A204.1 (cell line): ENCODE measurements at regions not wholly inside any gene's neighbourhood (a gene's known extent, or its start where the extent isn't known, plus 50 kb on each side); places are given as distances from the start of the nearest gene placed in this dataset.
"Not testable (repeated sequence)": the region's sequence is repeated elsewhere in the genome, so short reads cannot be mapped to it uniquely, and the experiment has no call there.

Experiments used
- FAIRE-seq: peaks from 2 replicates; lab custom pipeline; 2012; peaks lifted over from hg19 to GRCh38; lab: Jason Lieb, UNC

DNA sequence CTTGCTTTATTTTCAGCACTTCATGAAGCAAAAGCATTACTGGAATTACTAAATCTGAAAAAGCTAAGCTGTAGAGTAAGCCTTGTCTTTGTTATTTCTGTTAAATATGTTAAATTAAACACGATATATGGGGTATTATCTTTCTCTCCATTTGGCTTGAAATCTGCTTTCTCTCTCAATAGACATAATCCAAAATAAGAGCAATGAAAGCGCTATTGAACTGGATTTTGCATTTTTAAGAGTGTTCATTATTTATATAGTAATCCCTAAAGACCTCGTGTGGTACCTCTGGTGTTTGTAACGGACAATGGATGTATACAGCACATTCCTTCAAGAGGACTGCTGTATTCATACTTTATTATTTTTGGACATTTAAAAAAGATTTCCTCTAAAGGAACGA, 91.5 kb upstream of the KCNE2 start:
- no peak for FAIRE-seq

DNA sequence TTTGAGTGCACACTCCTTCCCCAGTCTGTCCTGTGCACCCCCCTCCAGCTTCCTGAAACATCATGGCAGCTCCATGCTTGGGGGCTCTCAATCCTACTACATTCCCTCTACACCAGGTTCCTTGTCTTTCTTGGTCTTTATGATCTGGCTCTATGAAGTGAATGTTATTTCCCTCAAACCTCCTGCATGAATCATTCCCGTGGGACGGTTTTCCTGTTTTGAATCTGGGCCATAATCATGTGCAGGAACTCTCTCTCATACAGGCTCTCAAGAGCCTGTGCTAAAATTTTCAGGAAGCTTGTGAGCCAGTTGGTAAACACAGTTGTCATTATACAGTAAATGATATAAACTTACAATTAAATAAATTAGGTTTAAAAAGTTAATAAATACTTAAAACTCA, 89.8 kb upstream of the KCNE2 start:
- FAIRE-seq = no peak

DNA sequence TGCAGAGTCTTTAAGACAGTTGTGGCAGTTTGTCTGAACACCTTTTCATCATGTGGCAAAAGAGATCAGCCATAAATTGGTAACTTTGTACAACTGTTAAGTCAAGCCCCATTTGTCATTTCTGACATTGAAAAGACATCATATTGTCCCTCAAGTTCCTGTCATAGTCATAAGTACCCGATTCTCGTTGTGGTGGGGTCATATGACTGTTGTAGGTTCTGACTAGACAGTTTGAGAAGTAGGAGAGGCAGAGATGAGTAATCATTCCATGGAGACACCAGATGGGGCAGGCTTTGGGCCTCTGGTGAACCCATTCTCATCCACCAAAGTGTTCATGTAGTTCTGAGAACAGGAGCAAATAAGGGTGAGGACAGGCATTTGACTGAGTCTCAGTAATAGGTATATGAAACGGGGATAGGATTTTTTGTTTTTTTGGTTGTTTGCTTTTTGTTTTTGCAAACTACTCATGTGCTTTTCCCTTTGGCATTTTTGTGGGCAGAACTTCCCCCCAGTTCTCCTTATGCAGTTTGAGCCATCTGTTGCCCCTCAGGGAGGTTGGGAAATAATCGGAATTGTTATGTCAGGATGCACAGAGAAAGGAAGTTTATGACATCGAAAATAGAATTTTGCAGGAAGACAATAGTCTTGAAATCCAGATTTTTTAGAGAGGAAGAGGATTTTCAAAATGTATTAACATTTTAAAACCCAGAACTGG, 86.9 kb upstream of the KCNE2 start:
- no peak for FAIRE-seq

- FAIRE-seq = no peak
These were observed 85.4 kb upstream of the KCNE2 start for GRCh38 chr21:34278451-34278850.

GRCh38 chr21:34279285-34279684, 84.5 kb upstream of the KCNE2 start:
- FAIRE-seq = no peak

DNA sequence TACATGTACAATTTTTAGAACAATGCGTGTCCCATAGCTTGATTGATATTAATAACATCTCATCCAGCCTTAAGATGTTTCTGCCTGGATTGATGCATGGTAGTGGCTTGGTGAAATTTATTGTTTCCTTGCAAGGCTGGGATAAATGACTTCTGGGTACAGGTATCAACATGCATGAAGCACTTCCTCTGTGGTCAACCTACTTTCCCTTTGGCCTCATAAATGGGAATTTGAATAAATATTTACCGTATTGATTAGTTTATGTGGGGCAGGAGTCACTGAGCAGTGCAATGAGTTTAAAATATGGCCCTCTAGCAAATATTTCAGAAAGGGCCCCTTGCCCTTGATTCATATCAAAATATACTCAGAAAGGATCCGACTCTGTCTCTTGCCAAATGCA, 83.9 kb upstream of the KCNE2 start:
- no peak for FAIRE-seq

DNA sequence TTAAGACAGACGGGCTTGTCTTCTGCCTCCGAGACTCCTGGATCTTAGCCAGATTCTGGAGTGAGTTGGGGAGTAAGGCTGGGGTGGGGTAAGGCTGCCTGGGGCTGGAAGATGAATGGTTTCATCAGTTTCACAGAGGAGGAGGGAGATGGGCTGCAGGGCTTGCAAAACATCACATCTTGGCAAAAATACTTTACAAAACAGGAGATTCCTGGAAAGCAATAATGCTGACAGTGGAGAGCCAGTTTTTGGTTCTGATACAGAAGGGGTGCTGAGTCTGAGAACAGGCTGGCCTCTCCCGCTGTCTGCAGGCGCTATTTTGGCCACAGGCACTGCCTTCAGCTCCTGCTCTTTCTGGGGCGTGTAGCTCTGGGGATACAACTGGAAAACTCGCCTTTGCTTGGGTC, 83.4 kb upstream of the KCNE2 start:
- FAIRE-seq = no peak

GRCh38 chr21:34280959-34281358, 82.8 kb upstream of the KCNE2 start:
- no peak for FAIRE-seq

GRCh38 chr21:34282223-34282622, 81.6 kb upstream of the KCNE2 start:
- FAIRE-seq = no peak

DNA sequence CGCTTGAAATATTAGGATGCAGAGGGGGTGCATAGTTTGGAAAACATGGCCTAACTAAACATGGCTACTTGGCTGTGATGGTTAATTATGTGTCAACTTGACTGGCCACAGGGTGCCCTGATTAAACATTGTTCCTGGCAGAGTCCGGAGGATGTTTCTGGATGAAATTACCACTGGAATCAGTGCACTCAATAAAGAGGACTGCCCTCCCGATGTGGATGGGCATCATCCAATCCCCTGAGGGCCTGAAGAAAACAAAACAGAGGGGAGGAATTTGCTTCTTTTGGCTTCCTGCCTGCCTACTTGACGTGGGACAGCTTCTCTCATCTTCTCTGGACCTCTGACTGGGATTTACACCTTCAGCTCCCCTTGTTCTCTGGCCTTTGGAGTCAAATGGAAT, 79.1 kb upstream of the KCNE2 start:
- no peak for FAIRE-seq

GRCh38 chr21:34288042-34288441, 75.8 kb upstream of the KCNE2 start:
- FAIRE-seq = not testable (repeated sequence)

- no peak for FAIRE-seq
These were observed 74.0 kb upstream of the KCNE2 start for GRCh38 chr21:34289856-34290255.

GRCh38 chr21:34296878-34297277, 66.9 kb upstream of the KCNE2 start:
- no peak for FAIRE-seq

DNA sequence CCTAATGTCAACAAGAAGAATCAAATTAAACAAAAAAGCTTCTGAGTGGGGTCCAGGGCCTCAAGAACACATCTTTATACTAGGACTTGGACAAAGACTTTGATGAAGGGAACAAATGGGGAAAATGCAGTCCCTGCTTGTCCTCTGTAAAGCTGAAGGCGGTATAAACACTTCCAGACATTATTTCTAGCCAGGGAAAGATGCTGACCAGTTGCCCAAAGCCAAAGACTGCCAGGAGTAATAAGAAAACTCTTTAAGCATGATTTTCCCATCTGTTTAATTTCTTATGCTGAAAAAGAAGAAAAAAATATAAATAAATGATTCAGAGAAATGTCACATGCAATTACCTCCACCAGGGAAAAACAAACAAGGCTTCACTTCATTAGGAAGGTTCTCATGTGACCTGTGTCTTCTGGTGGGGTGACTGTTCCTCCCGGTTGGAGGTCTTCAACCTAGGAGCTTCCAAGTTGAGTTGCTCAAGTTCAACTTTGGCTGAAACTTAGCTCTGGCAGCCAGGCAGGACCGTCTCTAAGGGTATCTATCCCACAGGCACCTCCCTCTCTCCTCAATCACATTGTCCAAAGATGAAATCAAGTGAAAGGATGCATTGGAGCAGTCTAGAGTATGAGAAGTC, 65.2 kb upstream of the KCNE2 start:
- no peak for FAIRE-seq

DNA sequence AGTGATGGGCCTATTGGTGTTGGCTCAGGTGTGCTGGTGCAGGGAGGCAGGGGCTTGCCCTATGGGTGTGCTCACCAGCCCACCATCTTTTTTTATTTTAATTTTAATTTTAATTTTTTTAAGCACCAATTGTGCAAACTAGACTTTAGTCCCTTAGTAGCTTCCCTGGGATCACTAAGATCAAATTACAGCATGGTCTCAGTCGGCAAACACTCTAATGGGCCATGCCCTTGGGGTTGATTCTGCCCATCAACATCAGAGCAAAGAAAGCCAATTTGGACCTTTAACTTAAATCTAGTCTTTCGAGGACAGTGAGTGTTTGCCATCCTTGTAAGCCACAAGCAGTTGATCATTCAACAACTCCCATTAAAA, 64.7 kb upstream of the KCNE2 start:
- no peak for FAIRE-seq

DNA sequence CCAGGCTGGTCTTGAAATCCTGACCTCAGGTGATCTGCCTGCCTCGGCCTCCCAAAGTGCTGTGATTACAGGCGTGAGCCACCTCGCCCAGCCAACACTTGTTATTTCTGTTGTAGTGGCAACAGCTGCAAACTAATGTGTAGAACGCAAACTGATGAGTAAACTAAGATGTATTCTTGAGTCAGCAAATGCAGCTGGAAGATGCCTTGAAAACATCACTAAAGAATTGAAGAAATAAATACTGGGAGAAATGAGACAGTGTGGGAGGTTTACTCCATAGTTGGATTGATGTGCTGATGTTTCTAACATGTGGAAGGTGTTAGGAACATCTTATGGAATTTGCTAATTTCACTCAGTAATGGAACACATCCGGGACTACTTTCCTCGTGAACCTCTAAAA, 61.3 kb upstream of the KCNE2 start:
- no peak for FAIRE-seq

- FAIRE-seq = no peak
These were observed 57.9 kb upstream of the KCNE2 start for GRCh38 chr21:34305605-34306604.

GRCh38 chr21:34307991-34308532, 55.7 kb upstream of the KCNE2 start:
- FAIRE-seq = no peak

GRCh38 chr21:34311561-34312330, 52.1 kb upstream of the KCNE2 start:
- no peak for FAIRE-seq

- FAIRE-seq = no peak
These were observed 50.7 kb upstream of the KCNE2 start for GRCh38 chr21:34313116-34313515.
